ENCODE measurements at regions not wholly inside any gene's neighbourhood (a gene's known extent, or its start where the extent isn't known, plus 50 kb on each side); places are given as distances from the start of the nearest gene placed in this dataset.

DNA sequence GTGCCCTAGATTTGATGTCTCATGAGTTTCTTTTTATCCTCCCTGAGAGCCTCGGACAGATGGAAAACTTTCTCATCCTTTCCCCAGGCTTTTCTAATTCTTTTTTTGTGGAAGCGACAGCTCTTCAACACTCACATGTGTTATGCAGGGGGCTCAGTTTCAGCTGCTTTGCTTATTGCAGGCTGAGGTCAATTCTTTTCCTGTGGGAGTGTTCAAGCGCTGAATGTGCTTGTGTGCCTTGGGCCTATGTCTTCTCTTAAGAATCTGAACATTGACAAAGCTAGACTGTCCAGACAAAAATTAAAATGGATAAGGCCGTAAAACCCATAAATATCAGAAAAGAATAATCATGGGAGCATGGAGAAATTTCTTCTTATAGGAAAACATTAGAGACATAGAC is 125.2 kb upstream of the STEAP4 start:
- DNase-seq: peak; percentile 8

DNA sequence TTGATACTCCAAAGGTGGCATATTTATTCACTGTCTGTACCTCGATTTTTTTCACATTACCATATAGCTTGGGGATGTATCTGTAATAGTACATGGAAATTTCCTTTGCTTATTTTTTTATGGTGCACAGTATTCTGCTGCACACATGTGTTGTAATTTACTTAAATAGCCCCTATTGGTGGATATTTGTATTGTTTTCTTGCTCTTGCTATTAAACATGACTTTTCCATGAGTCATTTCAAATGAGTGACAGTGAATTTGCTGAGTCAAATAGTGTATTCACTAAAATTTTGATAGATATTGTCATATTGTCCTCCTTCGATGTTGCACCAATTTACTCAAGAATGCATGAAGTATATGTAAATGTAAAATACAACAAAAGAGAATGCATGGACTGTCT is 122.7 kb upstream of the STEAP4 start:
- no peak for DNase-seq

DNA sequence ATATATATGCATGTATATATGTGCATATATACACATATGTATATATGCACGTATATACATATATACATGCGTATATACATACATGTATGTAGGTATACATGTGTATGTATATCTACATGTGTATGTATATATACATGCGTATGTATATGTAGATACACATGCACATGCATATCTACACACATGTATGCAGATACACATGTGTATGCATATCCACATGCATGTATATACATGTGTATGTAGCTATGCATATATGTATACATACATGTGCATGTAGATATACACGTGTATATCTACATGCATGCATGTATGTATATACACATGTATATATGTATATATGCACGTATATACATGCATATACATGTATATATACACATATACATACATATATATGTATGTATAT is 95.8 kb upstream of the STEAP4 start:
- no peak for DNase-seq

DNA sequence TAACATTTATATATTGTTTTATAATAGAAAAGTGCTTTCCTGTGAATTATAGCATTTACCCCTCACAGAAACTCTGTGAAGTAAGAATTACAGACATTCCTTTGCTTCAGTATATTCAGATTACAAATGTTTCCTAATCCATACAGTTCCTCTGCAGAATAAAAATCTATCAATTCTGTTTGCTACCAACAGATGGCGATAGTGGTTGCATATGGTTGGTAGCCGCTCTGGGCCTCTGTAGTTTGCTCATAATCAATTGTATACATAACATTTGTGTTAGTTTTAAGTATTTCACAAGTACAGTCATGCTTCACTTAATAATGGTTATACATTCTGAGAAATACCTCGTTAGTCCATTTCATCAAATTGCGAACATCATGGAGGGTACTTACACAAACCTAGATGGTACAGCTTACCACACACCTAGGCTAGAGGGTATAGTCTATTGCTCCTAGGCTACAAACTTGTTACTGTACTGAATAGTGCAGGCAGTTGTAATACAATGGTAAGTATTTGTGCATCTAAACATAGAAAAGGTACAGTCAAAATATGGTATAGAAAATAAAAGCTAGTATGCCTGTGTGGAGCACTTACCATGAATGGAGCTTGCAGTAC is 94.4 kb upstream of the STEAP4 start:
- DNase-seq: no peak

DNA sequence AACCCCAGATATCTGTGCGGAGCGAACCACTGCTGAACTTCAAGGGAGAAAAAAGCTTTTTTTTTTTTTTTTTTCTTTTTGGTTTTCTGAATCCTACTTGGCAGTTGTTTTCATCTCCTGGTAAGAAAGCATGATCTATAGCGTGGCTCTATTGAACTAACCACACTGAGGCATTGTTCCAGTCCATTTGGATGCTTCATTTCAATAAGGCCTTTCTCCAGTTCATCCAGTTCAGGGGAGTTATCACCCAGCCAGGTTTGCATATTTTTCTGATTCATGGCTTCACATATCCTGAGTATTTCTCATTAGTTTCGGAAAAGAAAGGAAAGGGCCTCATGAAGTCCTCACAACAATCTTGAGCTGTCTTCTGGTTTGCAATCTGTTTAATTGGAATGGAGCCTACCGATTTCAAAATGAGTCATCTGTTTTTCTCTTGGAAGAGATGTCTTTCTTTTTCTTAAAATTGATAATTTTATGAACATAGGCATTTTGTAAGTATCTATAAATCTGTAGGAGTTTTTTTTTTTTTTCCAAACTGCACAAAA is 93.1 kb upstream of the STEAP4 start:
- no peak for DNase-seq

DNA sequence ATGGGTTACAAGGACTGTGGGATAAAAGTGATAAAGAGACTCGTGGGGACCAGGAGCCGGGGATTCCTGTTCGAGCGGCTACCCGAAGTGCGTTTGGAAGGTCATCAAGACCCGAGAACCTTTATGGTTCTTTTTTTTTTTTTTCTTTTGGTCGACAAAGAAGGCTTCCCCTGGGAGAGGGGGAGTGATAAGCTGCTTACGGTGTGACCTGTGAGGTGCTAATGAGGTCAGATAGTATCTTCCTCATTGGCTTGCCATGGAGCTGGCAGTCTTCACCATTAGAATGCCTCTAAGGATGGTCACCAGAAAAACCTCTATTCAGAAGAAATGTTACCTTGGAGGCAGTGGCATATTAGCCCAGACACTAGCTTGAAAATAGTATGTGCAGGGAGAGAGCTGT is 92.3 kb upstream of the STEAP4 start:
- DNase-seq: no peak

GRCh38 chr7:88398459-88398858 is 91.8 kb upstream of the STEAP4 start:
- peak; percentile 29 for DNase-seq

DNA sequence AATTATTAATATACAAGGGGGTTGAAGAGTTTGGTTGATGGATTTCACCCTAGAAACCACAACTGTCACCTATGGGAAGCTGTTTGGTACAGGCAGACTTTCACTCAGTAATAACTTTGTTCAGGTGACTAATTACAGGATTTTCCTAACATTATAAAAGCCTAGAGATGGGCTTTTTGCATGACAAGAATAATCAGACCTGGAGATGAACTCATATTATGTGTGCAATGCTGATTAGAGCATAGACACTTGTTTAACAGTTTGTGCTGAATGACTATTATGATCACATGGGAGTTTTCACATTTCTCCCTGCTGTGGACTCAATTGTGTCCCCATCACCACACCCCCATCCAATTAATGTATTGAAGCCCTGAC is 90.2 kb upstream of the STEAP4 start:
- DNase-seq: no peak

GRCh38 chr7:88396295-88396947 is 89.7 kb upstream of the STEAP4 start:
- DNase-seq: no peak

GRCh38 chr7:88395715-88396114 is 89.0 kb upstream of the STEAP4 start:
- no peak for DNase-seq

GRCh38 chr7:88391247-88391646 is 84.6 kb upstream of the STEAP4 start:
- no peak for DNase-seq

DNA sequence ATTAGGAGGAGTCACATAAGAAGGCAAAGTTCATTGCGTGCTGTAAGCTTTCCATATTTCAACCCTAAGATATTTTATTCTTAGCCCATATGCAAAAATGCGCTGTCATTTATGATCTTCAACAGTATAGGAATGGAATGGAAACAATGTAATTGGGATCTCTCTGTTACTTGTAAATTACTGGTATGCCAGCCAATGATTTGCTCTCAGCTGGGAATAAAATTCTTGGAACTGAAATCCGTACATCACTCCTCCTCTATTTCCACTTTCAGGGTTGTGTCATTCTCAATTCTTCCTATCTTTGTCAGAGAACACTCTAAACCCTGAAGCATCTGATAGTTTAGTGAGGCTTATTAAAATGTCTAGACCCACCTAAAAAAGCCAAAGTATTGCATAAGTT is 80.7 kb upstream of the STEAP4 start:
- DNase-seq: no peak

- DNase-seq: no peak
These were observed 80.0 kb upstream of the STEAP4 start for GRCh38 chr7:88386665-88387156.

- DNase-seq: no peak
These were observed 70.7 kb upstream of the STEAP4 start for GRCh38 chr7:88377434-88377833.

GRCh38 chr7:88368686-88369085 is 62.0 kb upstream of the STEAP4 start:
- no peak for DNase-seq

GRCh38 chr7:88366845-88367244 is 60.2 kb upstream of the STEAP4 start:
- no peak for DNase-seq

DNA sequence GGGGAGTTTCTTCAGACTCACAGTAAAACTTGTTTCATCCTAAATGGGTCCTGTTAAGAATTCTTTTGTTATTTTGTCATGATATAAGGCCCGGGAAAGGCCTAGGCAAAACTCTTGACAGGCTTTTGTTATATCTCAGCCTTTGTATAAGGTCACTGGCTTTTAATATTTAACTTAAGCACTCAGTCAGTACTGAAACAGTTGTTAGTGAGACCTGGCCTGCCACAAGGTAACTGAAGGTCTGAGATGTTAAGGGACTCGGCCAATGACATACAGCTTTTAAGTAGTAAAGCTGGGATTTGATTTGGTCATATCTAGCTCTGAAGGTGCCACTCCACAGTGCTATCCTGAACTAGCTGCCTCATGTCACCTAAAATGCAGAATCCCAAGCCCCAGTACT is 57.2 kb upstream of the STEAP4 start:
- no peak for DNase-seq

- DNase-seq: no peak
These were observed 56.6 kb upstream of the STEAP4 start for GRCh38 chr7:88363249-88363648.

DNA sequence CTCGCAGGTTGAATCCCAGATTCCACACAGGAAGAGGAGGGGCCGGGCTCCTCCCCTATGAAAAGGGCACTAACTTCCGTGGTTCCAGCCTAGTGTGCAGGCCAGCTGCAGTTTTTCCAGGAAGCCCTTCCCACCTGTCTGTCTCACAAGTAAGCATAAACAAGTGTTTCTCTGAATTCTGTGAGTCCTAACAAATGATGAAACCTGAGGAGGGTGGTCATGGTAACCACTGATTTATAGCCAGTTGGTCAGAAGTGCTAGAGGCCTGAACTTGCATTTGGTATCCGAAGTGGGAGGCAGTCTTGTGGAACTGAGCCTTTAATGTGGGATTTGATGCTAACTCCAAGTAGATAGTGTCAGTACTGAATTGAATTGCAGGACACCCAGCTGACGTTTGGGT is 54.7 kb upstream of the STEAP4 start:
- no peak for DNase-seq

GRCh38 chr7:88358881-88359280 is 52.2 kb upstream of the STEAP4 start:
- DNase-seq: no peak

DNA sequence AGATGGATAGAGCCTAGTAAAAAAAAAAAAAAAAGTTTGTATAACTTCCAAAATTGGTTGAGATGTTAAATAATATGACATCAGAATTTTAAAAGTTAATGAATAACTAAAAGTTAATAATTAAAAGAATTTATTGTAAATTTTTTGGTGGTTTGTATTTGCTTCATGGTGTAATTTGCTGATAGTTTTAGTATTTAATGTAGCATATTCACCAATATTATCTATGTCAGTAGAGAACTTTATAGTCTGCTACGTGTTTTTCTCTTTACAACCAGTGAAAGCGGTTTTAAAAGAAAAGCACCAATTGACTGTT is 51.8 kb upstream of the STEAP4 start:
- no peak for DNase-seq

DNA sequence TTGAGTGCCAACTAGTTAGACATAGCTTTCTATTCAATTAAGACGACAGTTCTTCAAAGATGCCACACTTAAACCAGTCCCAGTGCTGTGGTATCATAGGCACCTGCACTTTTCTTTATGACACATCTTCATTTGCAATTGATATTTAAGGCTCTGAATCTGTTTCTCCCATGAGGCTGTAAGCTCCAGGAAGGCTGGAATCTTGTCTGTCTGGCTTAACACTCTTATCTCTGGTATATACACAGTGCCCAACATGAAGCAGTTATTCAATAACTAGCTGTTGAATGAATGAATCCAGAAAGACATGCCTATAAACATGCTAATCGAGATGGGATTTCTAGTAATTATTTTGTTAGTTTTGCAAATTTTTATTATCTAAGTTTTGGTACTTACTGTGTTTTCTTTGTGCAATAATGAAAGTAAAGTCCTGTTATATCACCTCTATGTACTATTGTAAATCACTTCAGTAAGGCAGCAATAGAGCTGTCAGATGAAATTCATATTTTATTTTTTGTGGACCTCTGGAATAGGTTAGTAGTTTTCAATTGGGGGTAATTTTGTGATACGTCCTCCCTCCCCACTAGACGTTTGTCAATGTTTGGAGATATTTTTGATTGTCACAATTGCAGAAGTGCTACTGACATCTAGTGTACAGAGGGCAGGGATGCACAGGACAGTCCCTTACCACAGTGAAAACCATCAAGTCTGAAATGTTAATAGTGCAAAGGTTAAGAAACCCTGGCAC is 51.3 kb upstream of the STEAP4 start:
- DNase-seq: no peak

DNA sequence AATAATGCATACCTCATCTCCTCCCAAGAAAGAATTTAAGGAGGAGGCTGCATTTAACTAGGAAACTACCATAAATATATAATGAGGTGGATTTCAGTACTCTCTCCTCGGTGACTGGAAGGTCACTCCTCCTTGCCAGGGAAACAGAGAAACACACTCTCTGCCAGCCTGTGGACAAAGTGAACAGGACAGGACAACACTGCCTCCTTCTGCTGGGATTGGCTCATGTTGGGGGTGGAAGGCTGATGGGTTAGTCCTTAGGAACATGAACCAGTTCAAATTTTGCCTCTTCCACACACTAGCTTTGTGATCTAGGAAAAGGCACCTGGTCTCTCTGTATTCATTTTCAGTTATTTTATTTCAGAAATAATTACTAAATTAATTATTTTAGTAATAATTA is 50.6 kb upstream of the STEAP4 start:
- no peak for DNase-seq
